Mesodermal cell (in vitro differentiated cells): ENCODE measurements at regions not wholly inside any gene's neighbourhood (a gene's known extent, or its start where the extent isn't known, plus 50 kb on each side); places are given as distances from the start of the nearest gene placed in this dataset.

ENCODE experiments used
- H3K27ac ChIP-seq: 2 replicates; pipeline ENCODE4 v1.7.0; 2013; ENCODE audit warnings: mild to moderate bottlenecking, low read depth, low read length, moderate library complexity; ENCODE audit not compliant: severe bottlenecking
- H3K36me3 ChIP-seq: 2 replicates; pipeline ENCODE4 v1.7.1; 2013; ENCODE audit warnings: mild to moderate bottlenecking, low read length, moderate library complexity; ENCODE audit not compliant: control insufficient read depth, insufficient read depth
- H3K4me1 ChIP-seq: one replicate; pipeline ENCODE4 v1.7.1; 2013; ENCODE audit warnings: mild to moderate bottlenecking, low read length; ENCODE audit not compliant: insufficient read depth, control insufficient read depth, poor library complexity, severe bottlenecking
- H3K4me3 ChIP-seq: 2 replicates; pipeline ENCODE4 v1.7.0; 2013; ENCODE audit warnings: low read length, control low read depth, mild to moderate bottlenecking; ENCODE audit not compliant: insufficient read depth, poor library complexity, severe bottlenecking; ENCODE audit errors: extremely low read depth
- H3K9me3 ChIP-seq: 2 replicates; pipeline ENCODE4 v1.7.1; 2013; ENCODE audit warnings: mild to moderate bottlenecking, low read length, moderate library complexity; ENCODE audit not compliant: control insufficient read depth
- WGBS, 2 experiments: methylation state at CpG; one replicate each; pipeline ENCODE4 v1.1.5; 2013; ENCODE audit warnings: missing lambda C conversion rate in 2 of 2; ENCODE audit not compliant: insufficient coverage in 2 of 2; 5-methylcytosine and 5-hydroxymethylcytosine counted together

DNA sequence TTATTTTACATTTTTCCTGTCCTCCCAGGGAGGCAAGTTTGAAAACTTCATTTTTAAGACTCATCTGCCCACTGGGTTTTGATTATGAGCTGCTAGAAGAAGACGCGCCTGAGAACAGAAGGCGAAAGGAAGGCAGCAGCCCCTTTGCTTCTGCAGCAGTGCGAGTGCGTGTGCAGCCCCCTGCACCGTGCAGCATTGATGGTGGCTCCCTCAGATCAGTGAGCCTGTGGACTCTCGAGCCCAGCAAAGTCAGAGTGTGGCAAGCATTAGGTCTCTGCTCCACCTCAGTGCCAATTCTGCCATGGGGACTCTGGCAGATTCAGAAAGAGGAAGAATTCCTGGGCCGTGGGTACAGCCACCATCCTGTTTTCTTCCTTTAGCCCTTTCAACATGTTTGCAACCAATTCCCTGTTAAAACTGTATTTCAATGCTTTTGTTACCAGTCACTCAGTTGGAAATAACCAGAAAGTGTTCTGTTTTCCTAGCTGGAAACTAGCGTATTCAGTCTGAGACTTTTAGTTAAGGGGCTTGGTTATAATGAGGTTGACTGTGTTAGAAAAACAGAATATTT lies 134.8 kb upstream of the OGFRL1 start:
- 84 to 90% methylated on average over 9 of the region's 9 CpGs for whole genome bisulfite sequencing, 2 experiments
- no peaks in the 10 kb centered on the region for H3K36me3 ChIP-seq
- H3K27ac ChIP-seq: no peak overlapping the region
- no peaks in the 10 kb centered on the region for H3K4me1 ChIP-seq
- H3K4me3 ChIP-seq: no peak overlapping the region
- no peaks in the 10 kb centered on the region for H3K9me3 ChIP-seq

DNA sequence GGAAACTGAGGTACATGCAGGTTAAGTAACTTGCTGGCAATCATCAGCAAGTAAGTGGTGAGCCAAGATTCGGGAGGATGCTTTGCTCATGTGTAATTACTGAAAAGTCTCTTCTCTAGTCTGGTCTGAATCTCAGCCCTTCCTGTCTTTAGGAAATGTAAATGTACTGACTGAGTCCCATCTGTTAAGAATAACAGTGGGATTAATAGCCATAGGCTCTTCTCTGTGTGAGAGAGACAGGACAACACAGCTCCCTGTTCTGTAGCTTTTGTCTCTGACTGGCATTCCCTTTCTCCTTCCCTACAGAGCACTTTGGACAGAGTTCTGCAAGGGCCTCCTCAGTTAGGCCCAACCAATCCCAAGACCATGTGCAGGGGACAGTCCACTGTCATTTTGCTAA lies 131.3 kb upstream of the OGFRL1 start:
- Histone ChIP-seq H3K9me3 (no peaks in the 10 kb centered on the region), H3K36me3 (no peaks in the 10 kb centered on the region), H3K4me3 (no peak overlapping the region), H3K27ac (no peak overlapping the region), H3K4me1 (no peaks in the 10 kb centered on the region)
- WGBS, 2 experiments: 50% methylated on average over 1 of the region's 1 CpG

GRCh38 chr6:71164890-71165289 lies 123.7 kb upstream of the OGFRL1 start:
- Histone ChIP-seq H3K4me3 (no peak overlapping the region), H3K27ac (no peak overlapping the region), H3K4me1 (no peaks in the 10 kb centered on the region), H3K36me3 (no peaks in the 10 kb centered on the region), H3K9me3 (no peaks in the 10 kb centered on the region)
- WGBS, 2 experiments: 90 to 98% methylated on average over 6 to 14 of the region's 22 CpGs

GRCh38 chr6:71168233-71168765 lies 120.3 kb upstream of the OGFRL1 start:
- no peak overlapping the region for H3K27ac ChIP-seq
- no peaks in the 10 kb centered on the region for H3K9me3 ChIP-seq
- WGBS, 2 experiments: 100% methylated on average over 1 of the region's 1 CpG
- no peaks in the 10 kb centered on the region for H3K4me1 ChIP-seq
- H3K4me3 ChIP-seq: no peak overlapping the region
- H3K36me3 ChIP-seq: no peaks in the 10 kb centered on the region

DNA sequence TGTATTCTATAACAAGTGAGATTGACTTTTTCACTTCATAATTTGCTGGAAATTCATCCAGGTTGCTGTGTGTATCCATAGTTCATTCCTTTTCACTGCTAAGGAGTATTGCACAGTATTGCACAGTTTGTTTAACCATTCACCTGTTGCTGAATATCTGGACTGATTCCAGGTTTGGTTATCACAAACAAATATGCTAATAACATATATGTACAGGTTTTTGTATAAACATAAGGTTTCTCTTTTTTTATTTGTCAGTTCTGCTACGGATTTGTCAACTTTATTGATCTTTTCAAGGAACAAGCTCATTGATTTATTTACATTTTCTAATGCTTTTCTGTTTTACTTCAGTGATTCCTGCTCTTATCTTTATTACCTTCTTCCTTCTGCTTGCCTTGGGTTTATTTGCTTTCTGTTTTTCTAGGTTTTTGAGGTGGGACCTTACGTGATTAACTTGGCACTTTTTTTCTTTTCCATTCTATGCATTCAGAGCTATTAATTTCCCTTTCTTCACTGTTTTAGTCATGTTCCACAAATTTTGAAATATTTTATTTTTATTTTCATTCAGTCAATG lies 117.0 kb upstream of the OGFRL1 start:
- no CpG with 5 or more reads among the region's 2 CpGs for WGBS, 2 experiments
- Histone ChIP-seq H3K27ac (no peak overlapping the region), H3K36me3 (no peaks in the 10 kb centered on the region), H3K4me3 (no peak overlapping the region), H3K4me1 (no peaks in the 10 kb centered on the region), H3K9me3 (no peaks in the 10 kb centered on the region)

DNA sequence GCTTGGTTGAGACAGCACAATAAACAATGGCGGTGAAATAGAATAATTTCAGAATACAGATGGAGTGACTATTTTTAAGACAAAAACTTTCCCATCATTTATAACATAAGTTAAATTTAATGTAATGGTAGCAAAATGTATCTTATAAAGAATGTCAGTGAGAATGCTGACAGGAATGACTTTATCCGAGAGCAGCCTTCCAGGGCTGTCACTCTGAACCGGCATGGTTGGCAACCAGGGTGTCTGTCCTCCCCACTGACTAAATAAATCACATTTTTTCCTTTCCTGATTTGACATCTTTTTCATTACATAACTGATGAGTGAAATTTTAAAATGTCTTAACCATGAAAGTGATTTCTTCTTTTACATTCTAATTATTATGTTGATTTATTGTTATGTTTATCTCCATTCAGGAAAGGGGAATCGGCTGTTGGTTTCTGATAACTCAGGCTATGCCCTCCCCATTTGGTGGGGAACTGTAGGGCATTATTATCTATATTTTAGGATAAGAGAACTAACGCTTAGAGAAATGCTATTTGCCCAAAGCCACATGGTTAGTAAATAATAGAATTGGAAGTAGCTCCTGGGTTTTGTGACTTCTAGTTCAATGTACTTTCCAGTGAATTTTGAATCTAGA lies 109.2 kb upstream of the OGFRL1 start:
- no peaks in the 10 kb centered on the region for H3K9me3 ChIP-seq
- no peak overlapping the region for H3K4me3 ChIP-seq
- no peaks in the 10 kb centered on the region for H3K36me3 ChIP-seq
- no peak overlapping the region for H3K27ac ChIP-seq
- WGBS, 2 experiments: 100% methylated on average over 1 of the region's 5 CpGs; no CpG with 5 or more reads in 1 of the 2 experiments
- peaks cover 9% of the 10 kb centered on the region for H3K4me1 ChIP-seq

DNA sequence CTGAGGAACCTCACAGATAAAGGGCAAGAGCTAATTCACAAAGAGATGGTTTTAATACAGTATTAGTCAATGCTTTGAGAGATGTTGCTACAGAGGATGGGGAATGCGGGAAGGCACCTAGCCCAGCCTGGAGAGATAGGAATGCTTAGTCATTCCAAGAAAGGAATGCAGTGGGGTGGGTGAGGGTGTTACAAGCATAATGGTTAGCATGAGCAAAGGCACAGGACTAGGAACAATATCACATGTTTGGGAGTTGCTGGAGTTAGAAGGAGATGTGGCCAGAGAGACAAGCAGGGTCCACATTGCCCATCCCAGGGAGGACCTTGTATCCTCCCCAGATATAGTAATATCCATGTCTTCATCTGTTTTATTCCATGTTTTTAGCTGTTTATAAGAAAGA lies 107.0 kb upstream of the OGFRL1 start:
- Histone ChIP-seq H3K4me3 (no peak overlapping the region), H3K9me3 (no peaks in the 10 kb centered on the region), H3K27ac (peak overlapping the region; percentile 70), H3K36me3 (no peaks in the 10 kb centered on the region), H3K4me1 (peaks cover 9% of the 10 kb centered on the region)
- 0 to 21% methylated on average over 1 of the region's 1 CpG for WGBS, 2 experiments

GRCh38 chr6:71187141-71187540 lies 101.5 kb upstream of the OGFRL1 start:
- Histone ChIP-seq H3K36me3 (no peaks in the 10 kb centered on the region), H3K4me1 (no peaks in the 10 kb centered on the region), H3K27ac (no peak overlapping the region), H3K4me3 (no peak overlapping the region), H3K9me3 (no peaks in the 10 kb centered on the region)
- WGBS, 2 experiments: 88 to 100% methylated on average over 2 to 3 of the region's 3 CpGs

- no CpG with 5 or more reads among the region's 3 CpGs for WGBS, 2 experiments
- Histone ChIP-seq H3K9me3 (no peaks in the 10 kb centered on the region), H3K4me1 (peaks cover 9% of the 10 kb centered on the region), H3K4me3 (no peak overlapping the region), H3K27ac (no peak overlapping the region), H3K36me3 (no peaks in the 10 kb centered on the region)
These were observed 97.8 kb upstream of the OGFRL1 start for GRCh38 chr6:71190809-71191208.

- Histone ChIP-seq H3K4me1 (peaks cover 9% of the 10 kb centered on the region), H3K36me3 (no peaks in the 10 kb centered on the region), H3K9me3 (no peaks in the 10 kb centered on the region), H3K27ac (peak overlapping the region; percentile 55), H3K4me3 (no peak overlapping the region)
- WGBS, 2 experiments: no CpG with 5 or more reads among the region's 1 CpG
These were observed 93.9 kb upstream of the OGFRL1 start for GRCh38 chr6:71194724-71195123.

GRCh38 chr6:71197267-71197666 lies 91.3 kb upstream of the OGFRL1 start:
- Histone ChIP-seq H3K4me3 (no peak overlapping the region), H3K4me1 (peaks cover 9% of the 10 kb centered on the region), H3K27ac (peak overlapping the region; percentile 10), H3K36me3 (no peaks in the 10 kb centered on the region), H3K9me3 (no peaks in the 10 kb centered on the region)
- WGBS, 2 experiments: 88 to 95% methylated on average over 5 to 6 of the region's 7 CpGs
